Epithelial cell of esophagus (primary cell): ENCODE measurements at regions not wholly inside any gene's neighbourhood (a gene's known extent, or its start where the extent isn't known, plus 50 kb on each side); places are given as distances from the start of the nearest gene placed in this dataset.
A peak's percentile ranks its signal among the peaks of the same experiment; 100 is the strongest.
"Not testable (repeated sequence)": the region's sequence is repeated elsewhere in the genome, so short reads cannot be mapped to it uniquely, and the experiment has no call there.

ENCODE experiments used
- DNase-seq: peaks from one replicate; pipeline ENCODE4 v3.0.0; 2010; ENCODE audit warnings: low read depth
- H3K4me3 ChIP-seq: 2 replicates; pipeline ENCODE4 v1.5.1; 2011; ENCODE audit warnings: mild to moderate bottlenecking, low read length, control low read depth
- CTCF ChIP-seq: IDR thresholded peaks from 2 replicates; pipeline ENCODE4 v1.5.1; 2011; ENCODE audit warnings: low read depth, mild to moderate bottlenecking, low read length, control low read depth, inconsistent platforms; ENCODE audit not compliant: insufficient read depth; ENCODE audit errors: missing control alignments

- TF ChIP-seq CTCF, result no peak
- no peak for DNase-seq
Measured at GRCh38 chr1:60949826-60950197, 132.5 kb upstream of the NFIA start.

GRCh38 chr1:60949154-60949825, 133.1 kb upstream of the NFIA start:
- TF ChIP-seq CTCF, result no peak
- no peak overlapping the region for H3K4me3 ChIP-seq
- DNase-seq, result no peak

More at GRCh38 chr1:60949826-60950197, 132.5 kb upstream of the NFIA start:
- H3K4me3 ChIP-seq, result no peak overlapping the region

GRCh38 chr1:60948486-60948885, 133.9 kb upstream of the NFIA start:
- DNase-seq, result no peak
- no peak for TF ChIP-seq CTCF
- no peak overlapping the region for H3K4me3 ChIP-seq

- no peak overlapping the region for H3K4me3 ChIP-seq
- no peak for DNase-seq
- TF ChIP-seq CTCF, result no peak
Measured at GRCh38 chr1:60947367-60947766, 135.0 kb upstream of the NFIA start.

- DNase-seq, result no peak
- TF ChIP-seq CTCF, result no peak
- no peak overlapping the region for H3K4me3 ChIP-seq
Measured at GRCh38 chr1:60942896-60943638, 139.3 kb upstream of the NFIA start.

GRCh38 chr1:60942291-60942690, 140.1 kb upstream of the NFIA start:
- DNase-seq, result peak; percentile 92
- TF ChIP-seq CTCF, result no peak
- no peak overlapping the region for H3K4me3 ChIP-seq

- not testable (repeated sequence) for DNase-seq, H3K4me3 ChIP-seq
Measured at GRCh38 chr1:60940685-60941084, 141.7 kb upstream of the NFIA start.
